Parathyroid adenoma (tissue), 2 donors: ENCODE measurements at regions not wholly inside any gene's neighbourhood (a gene's known extent, or its start where the extent isn't known, plus 50 kb on each side); places are given as distances from the start of the nearest gene placed in this dataset.

Experiments used
- H2AFZ ChIP-seq: fragments of 300-600 bp; sonication (generic); one replicate; pipeline ENCODE4 v1.7.0; 2017; ENCODE audit warnings: antibody characterized with exemption, mild to moderate bottlenecking
- H3K27ac ChIP-seq: fragments of 300-600 bp; sonication (generic); one replicate; pipeline ENCODE4 v1.7.0; 2017
- H3K27me3 ChIP-seq: fragments of 300-600 bp; sonication (generic); one replicate; pipeline ENCODE4 v1.7.0; 2017; ENCODE audit warnings: low read length; ENCODE audit not compliant: control insufficient read depth, insufficient read depth
- H3K36me3 ChIP-seq: fragments of 300-600 bp; sonication (generic); one replicate; pipeline ENCODE4 v1.7.0; 2017; ENCODE audit warnings: low read length; ENCODE audit not compliant: control insufficient read depth, insufficient read depth
- H3K4me1 ChIP-seq: fragments of 300-600 bp; sonication (generic); one replicate; pipeline ENCODE4 v1.7.0; 2017; ENCODE audit warnings: control low read depth
- H3K4me2 ChIP-seq: fragments of 300-600 bp; sonication (generic); one replicate; pipeline ENCODE4 v1.7.0; 2017; ENCODE audit warnings: low read length
- H3K4me3 ChIP-seq: fragments of 300-600 bp; sonication (generic); one replicate; pipeline ENCODE4 v1.7.0; 2017; ENCODE audit warnings: low read depth, low read length
- H3K79me2 ChIP-seq: fragments of 300-600 bp; sonication (generic); one replicate; pipeline ENCODE4 v1.7.0; 2017; ENCODE audit warnings: control low read depth
- H3K9ac ChIP-seq: fragments of 300-600 bp; sonication (generic); one replicate; pipeline ENCODE4 v1.7.0; 2017; ENCODE audit warnings: mild to moderate bottlenecking
- H3K9me3 ChIP-seq: fragments of 300-600 bp; sonication (generic); one replicate; pipeline ENCODE4 v1.7.0; 2017; ENCODE audit warnings: low read length; ENCODE audit not compliant: control insufficient read depth
- CTCF ChIP-seq: fragments of 300-600 bp; sonication (generic); IDR thresholded peaks from one replicate; pipeline ENCODE4 v1.7.0; 2017; ENCODE audit warnings: antibody characterized with exemption, mild to moderate bottlenecking
- donor health status: primary hyperparathyroidism.

GRCh38 chr7:142607351-142607750, 141.9 kb upstream of the PRSS1 start:
- H3K27ac ChIP-seq, result no peak overlapping the region
- no peak overlapping the region for H3K9ac ChIP-seq
- H3K4me2 ChIP-seq, result no peak overlapping the region
- no peak for TF ChIP-seq CTCF
- no peaks in the 10 kb centered on the region for H3K36me3 ChIP-seq
- H3K79me2 ChIP-seq, result no peaks in the 10 kb centered on the region
- no peak overlapping the region for H2AFZ ChIP-seq
- H3K4me1 ChIP-seq, result no peaks in the 10 kb centered on the region
- no peak overlapping the region for H3K4me3 ChIP-seq
- H3K27me3 ChIP-seq, result no peaks in the 10 kb centered on the region
- H3K9me3 ChIP-seq, result no peaks in the 10 kb centered on the region

GRCh38 chr7:142606081-142606480, 143.2 kb upstream of the PRSS1 start:
- H3K9me3 ChIP-seq, result no peaks in the 10 kb centered on the region
- H3K9ac ChIP-seq, result no peak overlapping the region
- H3K79me2 ChIP-seq, result no peaks in the 10 kb centered on the region
- H3K4me2 ChIP-seq, result no peak overlapping the region
- H3K4me3 ChIP-seq, result no peak overlapping the region
- H3K27me3 ChIP-seq, result no peaks in the 10 kb centered on the region
- H3K4me1 ChIP-seq, result no peaks in the 10 kb centered on the region
- no peak overlapping the region for H3K27ac ChIP-seq
- no peaks in the 10 kb centered on the region for H3K36me3 ChIP-seq
- TF ChIP-seq CTCF, result no peak
- no peak overlapping the region for H2AFZ ChIP-seq

- no peaks in the 10 kb centered on the region for H3K4me1 ChIP-seq
- no peak for TF ChIP-seq CTCF
- H3K79me2 ChIP-seq, result no peaks in the 10 kb centered on the region
- H3K9ac ChIP-seq, result no peak overlapping the region
- H3K4me3 ChIP-seq, result no peak overlapping the region
- no peak overlapping the region for H3K4me2 ChIP-seq
- H3K27me3 ChIP-seq, result no peaks in the 10 kb centered on the region
- H3K27ac ChIP-seq, result no peak overlapping the region
- no peak overlapping the region for H2AFZ ChIP-seq
- no peaks in the 10 kb centered on the region for H3K9me3 ChIP-seq
- no peaks in the 10 kb centered on the region for H3K36me3 ChIP-seq
These were observed 144.6 kb upstream of the PRSS1 start for GRCh38 chr7:142604671-142605070.

GRCh38 chr7:142603870-142604448, 145.3 kb upstream of the PRSS1 start:
- Histone ChIP-seq H3K4me3 (no peak overlapping the region), H3K27ac (no peak overlapping the region), H3K27me3 (no peaks in the 10 kb centered on the region), H3K79me2 (no peaks in the 10 kb centered on the region), H3K9me3 (no peaks in the 10 kb centered on the region), H2AFZ (no peak overlapping the region), H3K4me1 (no peaks in the 10 kb centered on the region), H3K36me3 (no peaks in the 10 kb centered on the region), H3K4me2 (peak overlapping the region; percentile 37), H3K9ac (no peak overlapping the region)
- TF ChIP-seq CTCF, result peak; percentile 75

- Histone ChIP-seq H3K4me2 (no peak overlapping the region), H3K9me3 (no peaks in the 10 kb centered on the region), H3K9ac (no peak overlapping the region), H3K4me1 (no peaks in the 10 kb centered on the region), H3K4me3 (no peak overlapping the region), H3K79me2 (no peaks in the 10 kb centered on the region), H3K36me3 (no peaks in the 10 kb centered on the region), H3K27ac (no peak overlapping the region), H3K27me3 (no peaks in the 10 kb centered on the region), H2AFZ (no peak overlapping the region)
- TF ChIP-seq CTCF, result no peak
These were observed 146.5 kb upstream of the PRSS1 start for GRCh38 chr7:142602756-142603155.
